Sigmoid colon (tissue), 6 donors: ENCODE measurements at regions not wholly inside any gene's neighbourhood (a gene's known extent, or its start where the extent isn't known, plus 50 kb on each side); places are given as distances from the start of the nearest gene placed in this dataset.

Experiments used
- DNase-seq: peaks from one replicate; pipeline ENCODE4 v3.0.0-alpha.2; 2019
- H3K27ac ChIP-seq, 4 donors: fragments of 200-600 bp; sonication (generic); one replicate each; pipeline ENCODE4 v1.5.1; 2016 to 2019; ENCODE audit warnings: mild to moderate bottlenecking in 1 of 4
- H3K27me3 ChIP-seq, 3 donors: fragments of 200-600 bp; sonication (generic); one replicate each; pipeline ENCODE4 v1.5.1; 2019; ENCODE audit warnings: mild to moderate bottlenecking in 1 of 3
- H3K36me3 ChIP-seq, 4 donors: fragments of 200-600 bp; sonication (generic); one replicate each; pipeline ENCODE4 v1.5.1; 2016 to 2019
- H3K4me1 ChIP-seq, 4 donors: fragments of 200-600 bp; sonication (generic); one replicate each; pipeline ENCODE4 v1.5.1; 2017 to 2019
- H3K4me3 ChIP-seq, 4 donors: fragments of 200-600 bp; sonication (generic); one replicate each; pipeline ENCODE4 v1.5.1; 2017 to 2019; ENCODE audit warnings: mild to moderate bottlenecking in 2 of 4, moderate library complexity in 1 of 4
- H3K9me3 ChIP-seq, 4 donors: fragments of 200-600 bp in 3 of 4; sonication (generic) in 3 of 4; one replicate each; pipeline versions ENCODE4 v1.5.1 to v1.6.1; 2013 to 2019
- EP300 ChIP-seq, 4 donors: sonication (generic); formaldehyde crosslinking; IDR thresholded peaks; one replicate each; pipeline ENCODE4 v1.6.1; 2017; ENCODE audit warnings: antibody characterized with exemption in 4 of 4
- POLR2A ChIP-seq, 2 donors: fragments of 450-650 bp; IDR thresholded peaks; one replicate each; pipeline ENCODE4 v1.6.1; 2016; ENCODE audit warnings: antibody characterized with exemption in 2 of 2, mild to moderate bottlenecking in 2 of 2, moderate library complexity in 2 of 2
- POLR2AphosphoS5 ChIP-seq, 4 donors: sonication (generic); formaldehyde crosslinking; IDR thresholded peaks; one replicate each; pipeline ENCODE4 v1.6.1; 2017; ENCODE audit warnings: antibody characterized with exemption in 4 of 4
- WGBS, 2 donors: extraction: QIAGEN DNeasy Blood & Tissue Kit; methylation state at CpG; one replicate each; pipeline ENCODE4 v1.1.7; 2013; 5-methylcytosine and 5-hydroxymethylcytosine counted together
- intact Hi-C: fragments of 100-400 bp; cut with DNase I; formaldehyde crosslinking; loops from one replicate; pipeline ENCODE4 v1.15.1; 2023
- TF ChIP-seq, protein P1 (sequence below), 4 experiments: fragments of 450-650 bp in 3 of 4; fragments of 200-600 bp in 1 of 4; IDR thresholded peaks; one replicate each; pipeline ENCODE4 v1.5.1; 2016 to 2019; ENCODE audit warnings: antibody characterized with exemption in 4 of 4, mild to moderate bottlenecking in 3 of 4, moderate library complexity in 2 of 4
- donor health status: healthy with polysubstance abuse.
- donor health status: healthy.

DNA sequence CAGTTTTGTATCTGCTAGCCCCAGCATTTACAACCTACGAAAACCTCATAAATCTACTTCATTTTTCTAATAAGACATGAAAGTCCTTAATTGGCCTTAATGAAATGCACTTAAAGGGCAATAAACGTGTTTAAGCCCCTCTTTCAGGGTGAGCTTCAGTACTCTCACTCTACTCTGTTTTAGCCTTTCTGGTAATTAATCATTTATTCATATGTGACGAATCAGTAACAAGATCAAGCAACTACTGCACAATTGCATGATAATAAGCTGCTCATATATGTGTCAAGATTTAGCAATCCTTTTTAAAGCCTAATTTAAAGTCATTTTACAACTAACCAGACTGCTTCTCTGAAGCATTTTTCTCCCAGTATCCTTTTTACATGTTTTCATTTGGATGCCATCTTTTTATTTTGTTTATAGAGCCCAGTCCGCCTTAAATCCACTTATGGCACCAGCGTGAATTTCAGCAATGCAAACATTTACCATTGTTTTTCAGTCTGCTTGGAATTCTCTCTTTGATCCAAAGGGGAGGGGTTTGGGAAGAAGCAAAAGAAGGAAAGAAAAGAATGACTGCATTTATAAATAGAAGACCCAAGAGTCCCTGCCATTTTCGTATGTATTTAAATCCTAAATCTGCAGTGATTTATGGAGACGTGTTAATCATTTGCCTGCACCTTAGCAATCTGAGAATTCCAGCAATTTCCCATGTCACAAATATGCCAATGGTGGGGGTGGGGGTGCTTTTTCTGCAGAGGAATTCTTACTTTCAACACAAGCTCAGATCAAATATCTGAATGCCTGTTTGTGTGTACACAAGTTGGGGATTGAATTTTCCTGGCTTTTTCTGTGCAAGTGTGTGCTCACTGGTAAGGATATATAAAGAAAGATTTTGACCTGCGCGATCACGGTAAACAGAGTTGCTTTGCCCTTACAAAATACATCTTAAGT lies 230.8 kb upstream of the TBC1D5 start:
- Histone ChIP-seq H3K9me3 (no peaks in the 10 kb centered on the region), H3K27ac (peak overlapping the region in 3 of 4 donors; percentile 49 to 66 (median 54)), H3K27me3 (no peaks in the 10 kb centered on the region), H3K36me3 (no peaks in the 10 kb centered on the region), H3K4me3 (no peak overlapping the region), H3K4me1 (peaks cover 0 to 68% (median 40%) of the 10 kb centered on the region in 4 donors)
- intact Hi-C loops = loop anchor here (10.0 kb wide), 3 partner anchors 228 to 472 kb away; partner anchors contain the start of gene TBC1D5
- DNase-seq = no peak
- 18 to 60% methylated on average over 10 of the region's 10 CpGs for WGBS, 2 donors
- peak in 1 of 4 donors; percentile 17 for TF ChIP-seq POLR2AphosphoS5 (IDR thresholded peaks at IDR 0.05)
- TF ChIP-seq POLR2A (IDR thresholded peaks at IDR 0.05) = no peak
- TF ChIP-seq EP300 (IDR thresholded peaks at IDR 0.05) = no peak

DNA sequence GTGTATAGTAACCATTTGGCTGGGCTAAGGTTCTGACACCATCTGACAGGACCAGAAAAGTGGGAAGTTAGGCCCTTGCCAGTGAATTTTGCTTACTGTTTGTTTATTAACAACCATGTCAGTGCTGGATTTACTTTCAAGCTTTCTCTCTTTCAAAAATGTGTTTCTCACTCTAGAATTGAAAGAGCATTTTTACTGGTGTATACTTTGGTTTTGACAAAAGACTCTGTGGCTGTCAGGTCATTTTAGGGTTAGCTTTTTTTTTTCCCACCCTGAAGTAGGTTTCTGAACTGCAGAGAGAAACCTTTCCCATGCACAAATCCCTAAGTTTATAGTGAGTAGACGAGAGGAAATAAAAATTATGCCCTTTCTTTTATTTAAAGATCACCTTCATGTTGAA lies 230.0 kb upstream of the TBC1D5 start:
- peaks cover 0 to 69% (median 39%) of the 10 kb centered on the region in 4 donors for H3K4me1 ChIP-seq
- H3K36me3 ChIP-seq = no peaks in the 10 kb centered on the region
- TF ChIP-seq, protein P1, sequence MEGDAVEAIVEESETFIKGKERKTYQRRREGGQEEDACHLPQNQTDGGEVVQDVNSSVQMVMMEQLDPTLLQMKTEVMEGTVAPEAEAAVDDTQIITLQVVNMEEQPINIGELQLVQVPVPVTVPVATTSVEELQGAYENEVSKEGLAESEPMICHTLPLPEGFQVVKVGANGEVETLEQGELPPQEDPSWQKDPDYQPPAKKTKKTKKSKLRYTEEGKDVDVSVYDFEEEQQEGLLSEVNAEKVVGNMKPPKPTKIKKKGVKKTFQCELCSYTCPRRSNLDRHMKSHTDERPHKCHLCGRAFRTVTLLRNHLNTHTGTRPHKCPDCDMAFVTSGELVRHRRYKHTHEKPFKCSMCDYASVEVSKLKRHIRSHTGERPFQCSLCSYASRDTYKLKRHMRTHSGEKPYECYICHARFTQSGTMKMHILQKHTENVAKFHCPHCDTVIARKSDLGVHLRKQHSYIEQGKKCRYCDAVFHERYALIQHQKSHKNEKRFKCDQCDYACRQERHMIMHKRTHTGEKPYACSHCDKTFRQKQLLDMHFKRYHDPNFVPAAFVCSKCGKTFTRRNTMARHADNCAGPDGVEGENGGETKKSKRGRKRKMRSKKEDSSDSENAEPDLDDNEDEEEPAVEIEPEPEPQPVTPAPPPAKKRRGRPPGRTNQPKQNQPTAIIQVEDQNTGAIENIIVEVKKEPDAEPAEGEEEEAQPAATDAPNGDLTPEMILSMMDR (IDR thresholded peaks at IDR 0.05) = no peak
- TF ChIP-seq POLR2AphosphoS5 (IDR thresholded peaks at IDR 0.05) = no peak
- TF ChIP-seq POLR2A (IDR thresholded peaks at IDR 0.05) = no peak
- no peak for TF ChIP-seq EP300 (IDR thresholded peaks at IDR 0.05)
- H3K27ac ChIP-seq = peak overlapping the region in 3 of 4 donors; percentile 49 to 66 (median 54)
- 6 to 54% methylated on average over 1 of the region's 1 CpG for WGBS, 2 donors
- no peaks in the 10 kb centered on the region for H3K9me3 ChIP-seq
- no peak for DNase-seq
- no peaks in the 10 kb centered on the region for H3K27me3 ChIP-seq
- intact Hi-C loops = loop anchor here (10.0 kb wide), 3 partner anchors 228 to 472 kb away; partner anchors contain the start of gene TBC1D5
- H3K4me3 ChIP-seq = no peak overlapping the region

DNA sequence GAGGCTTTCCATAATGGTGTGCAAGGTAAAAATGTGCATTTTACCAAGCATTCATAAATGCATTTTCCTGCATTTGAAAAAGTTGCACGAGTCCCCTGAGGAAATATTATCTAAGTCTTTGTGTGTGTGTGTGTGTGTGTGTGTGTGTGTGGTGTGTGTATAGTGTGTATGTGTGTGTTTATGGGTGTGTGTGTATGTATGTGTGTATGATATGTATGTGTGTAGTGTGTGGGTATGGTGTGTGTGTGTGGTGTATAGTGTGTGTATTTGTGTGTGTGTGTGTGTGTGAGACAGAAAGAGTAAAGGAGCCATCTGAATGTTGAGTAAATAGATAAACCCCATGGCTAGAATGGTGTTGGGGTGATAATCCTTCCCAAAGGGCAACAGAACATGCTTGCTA lies 229.6 kb upstream of the TBC1D5 start:
- TF ChIP-seq POLR2A (IDR thresholded peaks at IDR 0.05) = no peak
- TF ChIP-seq POLR2AphosphoS5 (IDR thresholded peaks at IDR 0.05) = no peak
- no peak for TF ChIP-seq EP300 (IDR thresholded peaks at IDR 0.05)
- TF ChIP-seq, protein P1 (IDR thresholded peaks at IDR 0.05) = no peak
- intact Hi-C loops = loop anchor here (10.0 kb wide), 3 partner anchors 227 to 473 kb away; partner anchors contain the start of gene TBC1D5
- no peaks in the 10 kb centered on the region for H3K36me3 ChIP-seq

DNA sequence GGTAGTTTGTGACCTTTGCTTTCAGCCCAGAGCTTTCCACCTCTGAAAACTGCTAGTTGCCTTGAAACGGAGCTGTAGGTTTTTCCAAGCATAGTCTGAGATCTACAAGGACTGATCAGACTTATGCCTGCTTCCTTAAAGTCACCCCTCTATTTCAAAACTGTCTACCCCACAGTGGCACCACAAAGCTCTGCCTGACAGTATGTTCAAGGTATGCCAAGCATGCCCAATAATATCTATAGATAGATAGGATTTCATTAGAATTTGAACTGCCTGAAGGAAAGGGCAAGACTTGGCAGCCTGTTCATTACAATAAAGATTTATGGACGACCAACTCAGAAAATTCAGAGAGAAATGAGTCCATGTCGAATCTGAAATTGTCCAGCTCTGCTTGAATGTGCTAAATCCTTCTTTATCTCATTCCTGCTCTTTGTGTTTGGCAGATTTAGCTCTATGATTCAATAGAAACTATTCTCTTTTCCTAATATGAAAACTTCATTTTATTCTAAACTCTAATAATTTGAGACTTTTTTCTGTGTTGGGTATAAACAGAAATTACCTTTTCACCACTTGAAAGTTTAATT lies 227.6 kb upstream of the TBC1D5 start:
- Histone ChIP-seq H3K4me3 (no peak overlapping the region), H3K4me1 (peaks cover 0 to 57% (median 28%) of the 10 kb centered on the region in 4 donors), H3K27me3 (no peaks in the 10 kb centered on the region), H3K9me3 (no peaks in the 10 kb centered on the region), H3K27ac (no peak overlapping the region), H3K36me3 (no peaks in the 10 kb centered on the region)
- intact Hi-C loops = loop anchor here (10.0 kb wide), 3 partner anchors 225 to 475 kb away; partner anchors contain the start of gene TBC1D5
- TF ChIP-seq, protein P1 (IDR thresholded peaks at IDR 0.05) = no peak
- no peak for TF ChIP-seq POLR2AphosphoS5 (IDR thresholded peaks at IDR 0.05)
- TF ChIP-seq EP300 (IDR thresholded peaks at IDR 0.05) = no peak
- TF ChIP-seq POLR2A (IDR thresholded peaks at IDR 0.05) = no peak
- 69 to 76% methylated on average over 3 of the region's 3 CpGs for WGBS, 2 donors
- DNase-seq = no peak

More for the DNA sequence above, 229.6 kb upstream of the TBC1D5 start:
- WGBS, 2 donors = 80 to 81% methylated on average over 1 of the region's 1 CpG
- H3K4me3 ChIP-seq = no peak overlapping the region
- peaks cover 0 to 70% (median 38%) of the 10 kb centered on the region in 4 donors for H3K4me1 ChIP-seq
- no peaks in the 10 kb centered on the region for H3K9me3 ChIP-seq
- no peak for DNase-seq
- H3K27ac ChIP-seq = peak overlapping the region in 3 of 4 donors; percentile 49 to 66 (median 54)
- H3K27me3 ChIP-seq = no peaks in the 10 kb centered on the region

DNA sequence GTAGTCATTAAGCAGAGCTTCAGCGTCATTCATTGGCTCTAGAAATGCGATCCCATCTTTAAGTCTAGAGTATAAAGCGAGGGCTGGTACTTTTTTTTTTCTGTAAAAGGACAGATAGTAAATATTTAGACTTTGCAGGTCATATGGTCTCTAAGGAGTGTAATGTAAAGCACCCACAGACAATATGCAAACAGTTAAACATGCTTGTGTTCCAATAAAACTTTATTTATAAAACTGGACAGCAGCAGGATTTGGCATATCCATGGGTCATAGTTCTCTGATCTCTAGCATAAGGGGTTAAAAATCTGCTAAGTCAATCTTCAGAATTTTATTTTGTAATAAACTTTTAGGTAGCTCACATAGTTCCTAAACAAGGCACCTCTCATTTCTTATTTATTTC lies 226.8 kb upstream of the TBC1D5 start:
- Histone ChIP-seq H3K4me1 (peaks cover 0 to 55% (median 28%) of the 10 kb centered on the region in 4 donors), H3K36me3 (no peaks in the 10 kb centered on the region), H3K27me3 (no peaks in the 10 kb centered on the region), H3K9me3 (no peaks in the 10 kb centered on the region), H3K4me3 (no peak overlapping the region), H3K27ac (no peak overlapping the region)
- WGBS, 2 donors = 95 to 96% methylated on average over 3 of the region's 3 CpGs
- TF ChIP-seq POLR2A (IDR thresholded peaks at IDR 0.05) (no peak), EP300 (IDR thresholded peaks at IDR 0.05) (no peak), POLR2AphosphoS5 (IDR thresholded peaks at IDR 0.05) (no peak)
- TF ChIP-seq, protein P1 (IDR thresholded peaks at IDR 0.05) = no peak
- intact Hi-C loops = no loop called here
- no peak for DNase-seq
